ENCODE measurements at regions not wholly inside any gene's neighbourhood (a gene's known extent, or its start where the extent isn't known, plus 50 kb on each side); places are given as distances from the start of the nearest gene placed in this dataset.

DNA sequence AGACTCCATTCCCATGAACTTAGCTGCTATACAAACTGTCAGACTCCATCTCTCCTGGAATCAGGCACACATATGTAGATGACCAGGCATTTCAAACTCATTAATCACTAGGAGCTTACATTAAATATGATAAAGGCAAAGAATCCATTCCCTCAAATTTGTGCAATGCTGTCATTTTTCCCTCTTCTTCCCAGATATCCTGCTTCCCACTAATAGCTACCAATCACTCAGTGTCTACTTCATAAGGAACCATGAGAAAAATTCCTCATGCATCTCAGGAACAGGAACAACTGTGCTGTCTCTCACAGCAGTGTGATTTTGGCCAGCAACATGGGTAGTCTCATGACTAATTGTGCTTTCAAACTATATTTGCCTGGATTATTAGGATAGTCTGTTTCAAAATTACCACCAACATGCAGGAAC, 133.9 kb downstream of the DKK1 start:
- TF ChIP-seq, protein P1, sequence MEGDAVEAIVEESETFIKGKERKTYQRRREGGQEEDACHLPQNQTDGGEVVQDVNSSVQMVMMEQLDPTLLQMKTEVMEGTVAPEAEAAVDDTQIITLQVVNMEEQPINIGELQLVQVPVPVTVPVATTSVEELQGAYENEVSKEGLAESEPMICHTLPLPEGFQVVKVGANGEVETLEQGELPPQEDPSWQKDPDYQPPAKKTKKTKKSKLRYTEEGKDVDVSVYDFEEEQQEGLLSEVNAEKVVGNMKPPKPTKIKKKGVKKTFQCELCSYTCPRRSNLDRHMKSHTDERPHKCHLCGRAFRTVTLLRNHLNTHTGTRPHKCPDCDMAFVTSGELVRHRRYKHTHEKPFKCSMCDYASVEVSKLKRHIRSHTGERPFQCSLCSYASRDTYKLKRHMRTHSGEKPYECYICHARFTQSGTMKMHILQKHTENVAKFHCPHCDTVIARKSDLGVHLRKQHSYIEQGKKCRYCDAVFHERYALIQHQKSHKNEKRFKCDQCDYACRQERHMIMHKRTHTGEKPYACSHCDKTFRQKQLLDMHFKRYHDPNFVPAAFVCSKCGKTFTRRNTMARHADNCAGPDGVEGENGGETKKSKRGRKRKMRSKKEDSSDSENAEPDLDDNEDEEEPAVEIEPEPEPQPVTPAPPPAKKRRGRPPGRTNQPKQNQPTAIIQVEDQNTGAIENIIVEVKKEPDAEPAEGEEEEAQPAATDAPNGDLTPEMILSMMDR (IDR thresholded peaks at IDR 0.05; ENCODE audit: insufficient read depth, low read length) = no peak
- DNase-seq (ENCODE audit: low read depth) = peak; percentile 53
- H3K4me3 ChIP-seq (ENCODE audit: low read depth, low read length) = no peak overlapping the region

DNA sequence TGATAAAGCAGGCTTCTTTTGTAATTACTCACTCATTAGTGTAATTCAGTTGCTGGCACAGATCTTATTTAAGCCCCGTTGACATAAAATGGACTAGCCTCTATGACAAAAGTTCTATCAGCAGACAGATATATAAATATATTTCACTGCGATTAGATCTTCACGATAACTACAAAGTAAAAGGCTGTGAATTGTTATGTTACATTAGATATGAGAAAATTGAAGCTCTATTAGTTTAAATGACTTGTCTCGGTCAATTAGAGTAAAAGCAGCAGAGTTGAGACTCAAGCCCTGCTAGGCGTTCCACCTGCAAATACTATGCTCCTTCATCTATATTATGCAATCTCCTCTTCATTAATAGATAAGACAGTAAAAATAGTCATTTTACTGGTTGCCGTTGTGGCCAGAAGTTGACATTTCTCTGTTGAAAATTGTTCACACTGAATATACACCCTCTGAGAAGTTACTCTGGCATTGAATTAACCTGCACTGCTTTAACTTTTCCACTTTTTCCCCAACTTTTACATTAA, 136.7 kb downstream of the DKK1 start:
- no peak for DNase-seq (ENCODE audit: low read depth)
- TF ChIP-seq, protein P1 (IDR thresholded peaks at IDR 0.05; ENCODE audit: insufficient read depth, low read length) = no peak
- H3K4me3 ChIP-seq (ENCODE audit: low read depth, low read length) = no peak overlapping the region

DNA sequence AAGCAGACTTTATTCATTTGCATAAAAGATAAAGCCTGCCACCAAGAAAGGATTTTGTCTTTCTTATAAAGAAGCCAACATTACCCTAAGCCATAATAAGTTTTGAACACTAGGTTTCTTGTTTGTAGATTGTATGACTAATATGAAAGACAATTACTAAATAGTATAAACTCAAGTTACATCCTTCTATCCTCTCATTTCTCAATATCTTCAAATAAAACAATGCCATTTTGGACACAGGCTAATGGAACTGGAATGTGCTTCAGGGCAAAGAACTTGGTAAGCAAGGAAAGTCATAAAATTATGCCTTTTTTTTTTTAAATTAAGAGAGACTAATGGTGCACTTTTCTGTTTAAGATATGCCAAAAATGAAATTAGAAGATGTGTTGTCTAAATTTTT, 137.7 kb downstream of the DKK1 start:
- no peak overlapping the region for H3K4me3 ChIP-seq (ENCODE audit: low read depth, low read length)
- peak; percentile 73 for DNase-seq (ENCODE audit: low read depth)
- TF ChIP-seq, protein P1 (IDR thresholded peaks at IDR 0.05; ENCODE audit: insufficient read depth, low read length) = no peak

DNA sequence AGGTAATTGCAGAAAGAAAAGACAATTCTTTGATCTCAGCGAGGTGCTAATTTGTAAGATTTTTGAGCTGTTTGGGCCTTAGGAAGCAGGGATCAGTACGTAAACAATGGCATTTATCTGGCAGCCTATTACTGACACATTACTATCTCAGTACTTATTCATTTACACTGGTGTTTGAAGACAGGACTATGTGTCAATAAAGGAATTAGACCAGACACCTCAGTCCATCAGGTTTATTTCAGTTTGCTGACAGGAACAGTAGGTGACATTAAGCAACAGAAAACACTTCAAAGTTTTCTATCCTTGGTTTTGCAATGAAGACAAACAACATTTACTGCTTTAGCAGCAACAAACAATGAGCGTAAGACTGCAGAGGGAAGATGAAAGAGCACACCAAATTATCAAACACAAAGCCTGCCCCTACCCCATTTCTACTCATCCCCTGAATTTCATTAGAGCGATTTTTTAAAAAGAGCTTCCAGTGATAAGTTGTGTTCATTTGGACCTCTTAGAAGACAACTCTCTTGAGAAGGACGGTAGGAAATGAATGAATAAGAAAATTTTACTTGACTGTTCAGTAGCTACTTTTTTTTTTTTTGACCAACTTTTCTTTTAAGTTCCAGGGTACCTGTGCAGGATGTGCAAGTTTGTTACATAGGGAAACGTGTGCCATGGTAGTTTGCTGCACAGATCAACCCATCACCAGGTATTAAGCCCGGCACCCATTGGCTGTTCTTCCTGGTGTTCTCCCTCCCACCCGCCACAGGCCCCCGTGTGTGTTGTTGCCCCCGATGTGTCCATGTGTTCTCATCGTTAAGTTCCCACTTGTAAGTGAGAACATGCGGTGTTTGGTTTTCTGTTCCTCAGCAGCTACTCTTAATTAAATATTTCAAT, 138.8 kb downstream of the DKK1 start:
- no peak for DNase-seq (ENCODE audit: low read depth)
- no peak overlapping the region for H3K4me3 ChIP-seq (ENCODE audit: low read depth, low read length)
- TF ChIP-seq, protein P1 (IDR thresholded peaks at IDR 0.05; ENCODE audit: insufficient read depth, low read length) = no peak

DNA sequence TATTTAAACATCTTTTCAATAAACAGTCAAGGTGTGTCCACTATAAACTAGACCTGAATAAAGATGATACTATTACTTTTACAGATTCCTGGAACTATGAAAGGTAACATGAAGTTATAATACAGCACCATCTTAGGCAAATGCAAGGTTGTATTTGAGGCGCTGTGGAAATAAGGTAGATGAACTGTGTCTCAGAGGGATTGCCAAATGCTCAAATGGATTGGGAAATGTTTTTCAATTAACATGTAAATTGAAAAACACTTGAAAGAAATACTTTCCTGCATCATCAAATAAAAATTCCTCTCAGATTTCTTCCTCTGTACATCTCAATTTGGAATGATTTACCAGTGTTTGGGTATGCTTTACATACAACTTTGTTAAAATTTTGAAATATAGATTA, 139.4 kb downstream of the DKK1 start:
- TF ChIP-seq, protein P1 (IDR thresholded peaks at IDR 0.05; ENCODE audit: insufficient read depth, low read length) = no peak
- DNase-seq (ENCODE audit: low read depth) = no peak

DNA sequence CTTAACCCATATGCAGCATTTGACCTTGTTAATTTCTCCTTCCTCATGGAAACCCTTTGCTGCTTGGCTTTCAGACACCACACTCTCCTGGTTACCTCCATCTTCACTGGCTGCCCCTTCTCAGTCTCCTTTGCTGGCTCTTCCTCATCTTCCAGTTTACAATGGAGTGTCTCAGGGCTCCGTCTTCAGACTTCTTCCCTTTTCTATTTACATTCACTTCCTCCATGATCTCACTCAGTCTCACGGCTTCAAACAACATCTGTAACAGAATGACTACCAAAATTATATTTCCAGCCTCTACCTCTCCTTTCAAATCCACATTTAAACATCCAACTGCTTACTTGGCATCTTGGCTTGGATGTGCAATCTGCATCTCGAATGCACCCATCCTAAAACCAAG, 140.4 kb downstream of the DKK1 start:
- no peak for DNase-seq (ENCODE audit: low read depth)
- TF ChIP-seq, protein P1 (IDR thresholded peaks at IDR 0.05; ENCODE audit: insufficient read depth, low read length) = no peak
- no peak overlapping the region for H3K4me3 ChIP-seq (ENCODE audit: low read depth, low read length)

More for the DNA sequence above, 139.4 kb downstream of the DKK1 start:
- H3K4me3 ChIP-seq (ENCODE audit: low read depth, low read length) = no peak overlapping the region

All from fibroblast of the aortic adventitia (primary cell).